Fibroblast of the conjunctiva (primary cell): ENCODE measurements at regions not wholly inside any gene's neighbourhood (a gene's known extent, or its start where the extent isn't known, plus 50 kb on each side); places are given as distances from the start of the nearest gene placed in this dataset.
"Not testable (repeated sequence)": the region's sequence is repeated elsewhere in the genome, so short reads cannot be mapped to it uniquely, and the experiment has no call there.

Experiments
- DNase-seq: peaks from one replicate; pipeline ENCODE4 v3.0.0-alpha.2; 2010; ENCODE audit warnings: low read depth

DNA sequence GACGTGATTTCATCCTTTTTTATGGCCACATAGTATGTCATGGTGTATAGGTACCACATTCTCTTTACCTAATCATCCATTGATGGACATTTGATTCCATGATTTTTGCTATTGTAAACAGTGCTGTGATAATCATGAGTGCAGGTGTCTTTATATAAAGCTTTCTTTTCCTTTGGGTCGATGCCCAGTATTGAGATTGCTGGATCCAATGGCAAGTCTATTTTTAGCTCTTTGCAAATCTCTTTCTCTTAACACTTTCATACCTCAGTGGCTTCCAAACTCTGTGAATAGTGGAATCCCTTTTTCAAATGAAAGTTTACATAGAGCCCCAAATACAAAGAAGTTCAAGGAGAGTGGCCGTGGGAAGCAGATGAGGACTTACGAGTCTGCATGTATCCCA, 105.8 kb upstream of the SPTLC3 start:
- no peak for DNase-seq

DNA sequence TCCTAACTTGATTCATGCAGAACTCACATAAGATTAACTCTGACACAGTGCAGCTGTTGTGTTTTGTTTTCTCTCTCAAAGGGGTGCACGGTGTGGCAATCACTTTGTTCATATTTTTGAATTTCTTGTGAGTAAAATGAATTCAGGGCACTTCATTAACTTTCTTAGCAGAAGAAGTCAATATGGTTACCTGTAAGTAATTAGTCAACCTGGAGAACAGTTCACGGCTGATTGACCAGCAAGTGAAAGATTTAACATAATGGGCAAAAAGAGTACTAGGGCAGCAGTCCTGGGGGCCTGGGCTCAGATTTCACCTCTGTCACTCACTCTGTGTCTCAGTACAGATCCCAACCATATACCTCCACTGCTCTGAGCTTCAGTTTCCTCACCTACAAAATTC, 102.4 kb upstream of the SPTLC3 start:
- DNase-seq: no peak

DNA sequence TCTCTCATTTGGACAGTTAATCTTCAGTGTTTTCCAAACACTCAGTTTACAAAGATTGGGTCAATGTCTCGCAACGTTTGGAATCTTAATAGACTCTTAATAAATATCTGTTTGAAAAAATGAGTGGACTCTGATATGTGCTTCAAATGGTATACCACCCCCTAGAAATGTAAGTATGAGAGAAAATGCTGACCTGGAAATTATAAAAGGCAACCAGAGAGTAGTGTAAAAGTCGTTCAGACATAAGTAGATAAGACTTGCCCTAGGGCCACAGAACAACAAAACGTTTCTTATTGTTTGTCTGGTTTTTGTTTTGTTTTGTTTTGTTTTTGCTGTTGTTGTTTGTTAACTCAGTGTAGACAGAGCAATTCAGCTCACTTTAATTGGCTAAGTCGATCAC, 97.4 kb upstream of the SPTLC3 start:
- no peak for DNase-seq

DNA sequence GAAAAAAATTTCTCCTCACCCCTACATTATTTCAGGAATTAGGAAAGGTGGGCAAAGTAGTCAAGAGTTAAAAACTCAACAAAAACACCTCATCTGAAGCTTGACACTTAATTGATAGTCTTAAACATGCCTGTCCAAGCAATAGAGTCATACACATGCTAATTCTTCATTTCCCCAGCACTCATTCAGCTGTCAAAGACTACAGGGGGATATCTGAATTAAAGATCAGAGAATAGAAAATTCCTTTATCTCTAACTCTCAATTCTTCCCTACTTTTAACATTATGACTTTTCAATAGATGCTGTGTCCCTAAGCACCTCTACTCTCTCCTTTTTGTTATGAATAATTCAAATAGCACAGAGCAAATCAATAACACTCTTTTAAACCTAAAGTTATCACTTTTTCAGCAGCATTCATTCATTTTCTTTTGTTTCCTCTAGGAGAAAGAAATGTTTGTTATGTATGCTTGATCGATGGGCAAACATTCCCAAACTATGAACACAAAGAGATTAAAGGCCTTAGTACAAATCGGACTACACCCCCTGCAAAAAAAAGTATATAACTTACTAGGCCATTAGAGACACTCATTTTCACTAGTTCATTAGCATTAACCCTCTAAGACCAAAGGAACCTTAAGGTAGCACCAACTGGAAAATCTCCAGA, 94.9 kb upstream of the SPTLC3 start:
- no peak for DNase-seq

DNA sequence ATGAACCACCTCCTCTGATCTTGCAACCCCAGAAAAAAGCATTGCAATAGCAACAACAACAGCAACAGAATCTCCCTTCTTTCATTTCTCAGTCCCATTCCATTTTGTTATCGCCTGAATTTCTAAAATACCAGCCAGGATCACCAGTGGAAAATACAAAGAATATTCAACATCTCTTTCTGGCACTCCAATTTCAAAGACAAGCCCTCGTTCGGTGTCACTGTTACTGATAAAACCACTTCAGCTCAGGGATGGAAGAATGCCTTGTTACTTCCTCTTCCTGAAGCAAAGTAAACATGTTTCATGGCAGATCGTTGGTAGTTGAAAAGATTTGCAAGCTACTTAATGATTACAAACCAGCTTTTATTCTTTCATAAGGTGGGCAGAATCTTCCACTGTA, 94.0 kb upstream of the SPTLC3 start:
- no peak for DNase-seq

DNA sequence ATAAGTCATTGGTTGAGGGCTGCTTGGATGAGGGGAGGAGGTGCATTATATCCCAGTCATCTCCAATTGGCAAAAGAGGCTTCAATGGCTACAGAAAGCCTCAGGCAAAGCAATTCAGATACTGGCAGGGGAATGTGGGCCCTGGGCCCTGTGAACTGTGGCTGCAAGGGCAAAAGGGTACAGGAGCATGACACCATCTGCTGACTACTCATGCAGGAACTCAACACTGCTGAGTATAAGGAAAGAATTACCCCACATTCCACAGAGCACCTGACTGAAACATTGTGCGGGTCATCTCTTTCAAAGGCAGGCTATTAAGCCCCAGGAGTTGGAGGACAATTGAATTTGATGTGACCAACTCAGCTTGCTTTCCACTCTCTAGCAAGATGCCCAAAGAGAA, 92.1 kb upstream of the SPTLC3 start:
- no peak for DNase-seq

DNA sequence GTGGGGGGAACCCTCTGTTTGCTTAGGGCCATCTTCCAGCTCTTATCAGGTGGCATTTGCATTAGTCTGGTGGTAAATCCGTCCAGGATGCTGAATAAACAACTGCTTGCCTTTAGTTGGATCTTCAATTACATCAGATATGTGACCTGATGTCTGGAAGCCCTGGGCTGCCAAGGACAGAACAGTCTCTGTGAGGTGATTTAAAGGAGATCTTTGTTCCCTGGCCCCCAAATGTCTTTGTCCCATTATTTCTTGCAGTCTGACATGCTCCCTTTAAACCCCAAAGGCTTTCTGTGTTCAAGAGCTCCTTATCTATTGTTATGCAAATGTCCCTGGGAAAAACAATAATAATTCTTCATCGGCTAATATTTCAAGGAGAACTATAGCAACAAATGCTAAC, 84.6 kb upstream of the SPTLC3 start:
- no peak for DNase-seq

DNA sequence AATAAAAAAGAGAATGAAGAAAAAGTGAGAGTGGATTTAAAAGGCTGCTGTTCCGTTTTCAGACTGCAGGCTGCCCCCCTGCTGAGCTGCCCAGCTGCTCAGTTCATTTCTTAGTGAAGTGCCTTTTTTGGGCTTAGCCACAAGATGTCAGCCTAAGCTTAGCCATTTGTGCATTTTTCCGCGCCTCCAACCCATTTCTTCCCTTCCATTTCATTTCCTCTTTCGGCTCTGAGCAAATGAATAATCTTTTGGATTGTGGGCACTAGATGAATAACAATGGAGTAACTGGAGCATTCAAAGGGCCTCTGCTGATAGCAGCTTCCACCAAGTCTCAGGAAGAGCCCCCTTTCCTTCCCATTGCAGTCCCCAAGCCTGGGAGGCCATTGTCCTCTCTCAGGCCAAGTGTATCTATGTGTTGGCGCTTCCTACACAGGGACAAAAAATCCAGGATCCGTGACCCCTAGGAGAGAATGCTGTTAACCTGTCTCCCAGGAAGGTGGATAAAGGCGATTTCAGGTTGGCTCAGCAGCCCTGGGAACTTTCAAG, 83.5 kb upstream of the SPTLC3 start:
- peak; percentile 77 for DNase-seq

DNA sequence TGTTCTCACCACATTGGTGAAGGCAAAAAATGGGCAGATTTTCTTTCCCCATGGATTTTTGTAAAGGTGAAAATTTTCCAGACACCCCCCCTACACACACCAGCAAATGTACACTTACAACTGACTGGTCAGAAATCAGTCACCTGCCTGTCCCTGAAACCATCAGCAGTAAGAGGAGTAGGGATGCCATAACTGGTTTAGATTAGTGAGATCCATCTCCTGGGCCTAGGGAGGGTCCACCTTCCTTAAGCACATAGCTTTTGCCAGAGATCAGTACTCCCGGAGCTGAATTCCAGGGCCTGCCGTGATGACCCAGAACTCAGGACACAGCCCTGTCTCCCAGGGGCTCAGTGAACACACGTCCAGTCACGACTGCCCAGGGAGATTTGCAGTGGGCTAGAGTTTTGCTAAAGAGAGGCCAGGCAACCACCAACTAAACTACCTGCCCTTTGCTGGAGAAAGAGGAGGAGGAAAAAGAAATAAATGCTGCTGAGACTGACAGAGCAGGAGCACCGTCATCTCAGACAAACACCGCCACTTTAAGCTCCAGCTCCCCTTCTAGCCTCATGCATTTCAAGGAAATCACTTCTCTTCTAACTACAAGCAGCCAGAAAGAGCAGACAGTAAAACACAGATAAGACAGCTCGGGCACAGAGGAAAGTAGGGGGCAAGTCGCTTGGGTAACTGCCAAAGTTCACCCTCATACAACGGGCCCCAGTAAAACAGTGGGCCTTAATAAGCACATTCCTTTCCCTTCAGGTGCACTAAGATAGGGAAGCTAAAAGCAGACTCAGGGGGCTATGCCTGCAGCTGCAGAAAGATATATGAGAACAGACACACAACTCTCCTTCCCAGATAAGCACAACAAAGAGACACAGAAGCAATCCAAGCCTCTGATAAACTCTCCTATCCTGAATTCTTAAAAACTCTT, 82.6 kb upstream of the SPTLC3 start:
- no peak for DNase-seq

DNA sequence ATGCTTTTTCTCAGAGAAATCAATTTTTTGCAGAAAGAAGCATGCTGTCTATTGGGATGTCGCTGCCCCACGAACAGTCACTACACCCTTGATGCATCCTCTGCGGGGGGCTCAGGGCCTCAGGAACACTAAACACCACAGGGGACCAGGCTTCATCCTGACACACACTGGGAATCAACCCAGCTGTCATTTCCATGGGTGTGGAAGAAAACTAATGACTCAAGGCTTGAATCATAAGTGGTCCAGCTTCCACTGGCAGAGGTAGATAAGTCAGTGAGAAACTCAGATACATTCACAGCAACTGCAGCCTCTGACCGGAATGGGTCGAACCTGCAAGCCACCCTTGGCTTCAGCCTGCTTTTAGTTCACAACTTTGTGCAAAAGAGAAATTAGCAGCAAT, 81.3 kb upstream of the SPTLC3 start:
- no peak for DNase-seq

DNA sequence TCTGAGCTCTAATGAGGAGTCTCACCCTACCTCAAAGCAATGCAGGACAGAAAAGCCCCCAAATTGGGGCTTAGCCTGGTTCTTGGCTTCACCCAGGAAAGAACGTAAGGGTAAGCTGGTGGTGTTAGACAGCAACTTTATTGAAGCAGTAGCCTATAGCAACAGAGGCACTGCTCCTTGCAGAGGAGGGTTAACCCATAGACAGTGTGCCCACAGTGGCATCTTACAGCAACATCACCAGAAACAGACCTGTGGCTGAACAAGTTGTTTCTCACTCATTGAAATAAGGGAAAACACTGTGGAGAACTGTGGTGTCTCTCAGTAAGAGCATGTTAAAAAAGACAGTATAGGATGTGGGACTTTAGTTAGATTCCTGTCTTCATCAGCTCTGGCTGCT, 80.4 kb upstream of the SPTLC3 start:
- no peak for DNase-seq

DNA sequence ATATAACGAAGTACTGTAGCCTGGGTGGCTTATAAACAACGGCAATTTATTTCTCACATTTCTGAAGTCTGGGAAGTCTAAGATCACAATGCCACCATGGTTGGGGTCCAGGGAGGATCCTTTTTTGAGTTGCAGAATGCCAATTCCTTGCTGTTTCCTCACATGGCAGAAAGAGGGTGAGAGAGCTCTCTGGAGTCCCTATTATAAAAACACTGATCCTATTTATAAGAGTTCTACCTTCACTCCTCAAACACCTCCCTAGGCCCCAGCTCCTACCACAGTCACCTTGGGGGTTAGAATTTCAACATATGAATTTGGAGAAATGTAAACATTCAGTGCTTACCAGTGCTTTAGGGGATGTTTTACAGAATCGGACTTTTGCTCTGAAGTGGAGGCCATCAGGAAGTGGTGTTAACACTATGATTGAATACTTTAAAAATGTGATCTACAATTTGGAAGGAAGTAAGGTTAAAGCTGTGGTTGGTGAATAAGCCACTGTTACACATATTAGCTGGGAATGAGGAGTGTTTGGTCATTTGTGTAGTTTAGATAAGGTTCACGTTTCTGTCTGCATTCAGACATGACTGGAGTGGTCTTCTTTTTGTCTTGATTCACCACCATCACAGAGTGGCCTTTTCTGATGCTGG, 79.9 kb upstream of the SPTLC3 start:
- peak; percentile 8 for DNase-seq

DNA sequence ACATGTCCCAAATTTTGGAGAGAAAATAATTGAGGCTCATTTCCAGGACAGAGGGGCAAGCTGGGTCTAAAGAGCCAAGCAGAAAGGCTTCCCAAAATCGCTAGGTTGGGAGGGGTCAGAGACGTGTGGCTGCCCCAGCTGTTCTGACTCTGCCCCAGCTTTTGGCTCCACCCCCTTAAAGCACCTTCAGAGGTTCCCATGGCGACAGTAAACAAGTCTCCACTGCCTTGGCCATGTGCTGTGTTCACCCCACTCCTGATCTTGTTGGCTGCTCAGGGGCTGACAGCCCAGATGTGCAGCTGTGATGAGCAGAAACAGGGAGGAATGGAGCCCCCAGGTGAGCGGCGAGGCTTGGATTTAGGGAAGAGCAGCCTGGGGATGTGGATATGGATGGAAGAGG, 72.8 kb upstream of the SPTLC3 start:
- no peak for DNase-seq

DNA sequence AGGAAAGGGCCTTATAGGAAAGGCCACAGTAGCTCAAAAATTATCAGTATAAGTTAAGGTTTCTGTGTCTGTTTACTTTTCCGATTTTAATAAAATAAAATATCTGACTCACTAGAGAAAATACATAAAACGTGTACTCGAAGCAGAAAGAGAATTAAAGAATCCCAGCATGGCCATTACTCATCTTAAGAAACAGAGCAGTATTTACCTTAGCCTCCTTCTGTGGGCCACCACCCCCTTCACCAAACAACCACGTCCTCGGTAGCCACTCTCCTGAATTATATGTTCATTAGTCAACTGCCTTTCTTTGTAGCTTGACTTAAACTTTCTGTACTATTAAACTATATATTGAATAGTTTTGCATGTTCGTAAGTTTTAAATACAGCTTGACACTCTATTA, 72.2 kb upstream of the SPTLC3 start:
- no peak for DNase-seq

DNA sequence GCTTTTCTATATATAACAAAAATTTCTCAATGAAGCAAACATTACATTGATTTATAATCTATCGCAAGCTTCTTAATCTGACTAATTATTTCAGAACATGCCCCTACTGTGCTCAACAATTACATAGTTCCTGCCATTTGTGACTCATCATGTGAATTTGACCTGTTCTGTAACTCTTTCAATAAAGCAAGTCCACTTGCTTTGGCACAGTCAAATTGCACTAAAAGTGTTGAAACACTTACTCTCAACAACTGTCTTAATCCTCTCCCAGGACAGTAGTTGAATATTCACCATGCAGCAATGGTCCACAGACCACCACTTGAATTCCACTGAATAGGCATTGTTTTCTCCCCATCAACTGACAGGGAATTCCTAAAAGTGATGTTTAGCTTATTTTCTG, 67.7 kb upstream of the SPTLC3 start:
- DNase-seq: no peak

DNA sequence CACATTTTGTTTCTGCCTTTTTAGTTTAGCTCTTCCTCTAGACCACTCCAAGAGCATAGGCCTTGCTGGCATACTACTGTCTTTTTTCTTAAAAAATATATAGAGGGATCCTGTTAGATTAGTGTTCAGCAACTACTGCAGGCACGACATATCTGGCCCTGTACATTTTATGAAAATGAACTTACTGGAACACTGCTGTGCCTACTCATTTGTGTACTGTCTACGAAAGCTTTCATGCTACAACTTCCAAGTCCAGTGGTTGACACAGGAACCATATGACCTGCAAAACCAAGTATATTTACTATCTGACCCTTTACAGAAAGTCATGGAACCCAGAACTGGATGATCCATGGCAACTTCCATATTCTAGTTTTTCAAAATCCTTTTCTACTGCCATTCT, 66.6 kb upstream of the SPTLC3 start:
- no peak for DNase-seq

DNA sequence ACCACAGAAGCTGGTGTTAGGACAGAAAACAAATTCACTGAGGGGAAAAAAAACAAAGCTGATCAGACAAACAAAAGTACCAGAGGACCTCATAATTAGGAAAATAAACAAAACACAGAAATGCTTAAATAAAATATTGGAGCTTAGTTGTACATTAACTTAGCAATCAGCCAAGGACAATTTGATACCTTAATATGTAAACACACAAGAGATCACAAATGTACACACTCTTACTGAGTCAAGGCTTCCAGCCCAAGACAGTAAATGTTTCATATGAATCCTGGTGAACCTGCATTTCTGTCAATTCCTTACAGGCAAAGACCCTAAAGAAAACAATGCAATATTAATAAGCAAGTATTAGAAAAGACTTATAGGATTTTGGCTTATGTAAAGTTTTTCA, 62.0 kb upstream of the SPTLC3 start:
- DNase-seq: no peak

DNA sequence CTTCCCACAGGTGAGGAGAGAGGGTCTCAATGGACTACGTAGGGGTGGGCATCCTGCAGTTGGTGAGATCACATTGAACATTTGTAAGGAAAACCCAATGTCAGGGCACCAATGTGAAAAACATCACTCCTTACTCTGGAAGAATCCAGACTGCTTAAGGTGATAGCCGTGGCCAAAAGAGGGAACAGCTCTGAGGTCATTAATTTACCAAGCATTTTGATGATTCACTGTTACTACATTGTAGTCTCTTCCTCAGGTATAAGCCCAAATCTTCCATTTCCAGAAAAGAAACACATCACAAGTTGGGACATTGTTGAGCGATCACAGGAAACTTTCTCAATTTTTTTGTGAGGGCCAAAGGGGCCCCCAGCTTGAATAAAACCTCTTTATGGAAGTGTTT, 61.1 kb upstream of the SPTLC3 start:
- no peak for DNase-seq

DNA sequence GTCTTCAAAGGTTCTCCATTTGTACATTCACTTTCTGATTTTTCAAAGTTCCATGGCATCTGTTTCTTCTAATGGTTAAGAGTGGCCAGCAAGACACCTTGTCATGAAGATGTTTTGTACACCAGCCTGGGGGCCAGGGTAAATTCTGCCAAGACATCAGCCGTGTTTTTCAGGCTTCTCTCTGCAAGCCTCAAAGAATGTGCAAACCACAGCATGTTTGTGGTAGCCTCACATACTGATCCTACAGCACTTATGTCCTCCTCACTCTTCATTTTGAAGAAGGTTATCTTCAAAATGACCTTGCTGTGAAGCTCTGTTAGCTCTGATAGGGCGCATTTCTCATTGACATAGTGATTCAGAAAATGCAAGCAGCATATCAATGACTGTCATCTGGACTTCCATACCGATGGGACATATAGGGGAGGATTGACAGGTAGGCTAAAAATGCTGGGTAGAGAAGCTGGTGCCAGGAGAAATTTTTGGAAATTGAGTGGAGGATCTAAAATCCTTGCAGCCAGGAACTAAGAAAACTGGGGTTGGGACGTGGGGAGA, 59.3 kb upstream of the SPTLC3 start:
- no peak for DNase-seq

DNA sequence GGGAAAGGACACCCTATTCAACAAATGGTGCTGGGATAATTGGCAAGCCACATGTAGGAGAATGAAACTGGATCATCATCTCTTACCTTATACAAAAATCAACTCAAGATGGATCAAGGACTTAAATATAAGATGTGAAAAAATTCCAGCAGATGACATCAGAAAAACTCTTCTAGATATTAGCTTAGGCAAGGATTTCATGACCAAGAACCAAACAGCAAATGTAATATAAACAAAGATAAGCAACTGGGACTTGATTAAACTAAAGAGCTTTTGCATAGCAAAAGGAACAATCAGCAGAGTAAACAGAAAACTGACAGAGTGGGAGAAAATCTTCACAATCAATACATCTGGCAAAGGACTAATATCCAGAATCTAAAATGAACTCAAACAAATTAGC, 54.5 kb upstream of the SPTLC3 start:
- not testable (repeated sequence) for DNase-seq

DNA sequence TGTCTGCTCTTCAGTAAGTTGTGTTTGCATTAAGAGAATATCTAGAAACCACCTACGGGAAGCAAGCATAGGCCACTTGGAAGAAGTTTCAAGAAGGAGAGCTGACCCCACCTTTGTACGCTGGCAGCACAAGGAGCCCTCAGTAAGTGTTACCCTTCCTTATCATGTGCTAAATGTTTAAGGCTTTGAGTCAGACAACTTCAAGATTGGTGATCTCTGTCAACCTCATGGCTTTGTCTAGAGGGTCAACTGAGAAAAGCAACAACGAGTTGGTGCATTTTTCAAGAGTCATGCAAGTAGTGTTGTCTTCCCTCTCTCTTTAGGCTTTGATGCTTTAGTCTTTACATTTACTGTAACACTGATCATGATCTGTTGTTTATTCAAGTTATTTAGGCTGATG, 53.2 kb upstream of the SPTLC3 start:
- no peak for DNase-seq

DNA sequence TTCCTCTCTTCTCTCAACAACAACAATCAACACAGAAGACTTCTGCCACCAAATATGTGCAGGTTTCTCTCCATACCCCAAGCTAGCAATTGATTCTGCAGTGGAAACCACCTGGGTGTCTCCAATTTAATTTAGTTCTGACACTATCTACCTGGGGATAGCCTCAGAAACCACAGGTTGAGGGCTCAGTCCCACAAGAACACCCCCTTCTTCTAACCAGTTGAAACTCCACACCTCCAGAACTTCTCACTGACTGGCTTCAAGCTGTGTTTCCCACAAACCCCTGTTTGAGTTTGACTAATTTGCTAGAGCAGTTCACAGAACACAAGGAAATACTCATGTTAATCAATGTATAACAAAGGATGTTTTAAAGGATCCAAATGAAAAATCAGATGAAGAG, 52.5 kb upstream of the SPTLC3 start:
- DNase-seq: no peak

DNA sequence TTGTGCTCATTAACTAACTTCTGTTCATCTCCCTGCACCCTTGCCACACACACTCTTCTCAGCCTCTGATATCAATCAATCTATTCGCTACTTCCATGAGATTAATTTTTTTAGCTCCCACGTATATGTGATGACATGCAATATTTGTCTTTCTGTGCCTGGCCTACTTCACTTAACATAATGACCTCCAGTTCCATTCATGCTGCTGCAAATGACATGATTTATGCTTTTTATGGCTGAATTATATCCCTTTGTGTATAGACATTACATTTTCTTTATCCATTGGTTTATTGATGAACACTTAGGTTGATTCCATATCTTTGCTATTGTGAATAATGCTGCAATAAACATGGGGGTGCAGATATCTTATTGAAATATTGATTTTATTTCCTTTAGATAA, 50.8 kb upstream of the SPTLC3 start:
- no peak for DNase-seq
